ENCODE measurements at regions not wholly inside any gene's neighbourhood (a gene's known extent, or its start where the extent isn't known, plus 50 kb on each side); places are given as distances from the start of the nearest gene placed in this dataset.

DNA sequence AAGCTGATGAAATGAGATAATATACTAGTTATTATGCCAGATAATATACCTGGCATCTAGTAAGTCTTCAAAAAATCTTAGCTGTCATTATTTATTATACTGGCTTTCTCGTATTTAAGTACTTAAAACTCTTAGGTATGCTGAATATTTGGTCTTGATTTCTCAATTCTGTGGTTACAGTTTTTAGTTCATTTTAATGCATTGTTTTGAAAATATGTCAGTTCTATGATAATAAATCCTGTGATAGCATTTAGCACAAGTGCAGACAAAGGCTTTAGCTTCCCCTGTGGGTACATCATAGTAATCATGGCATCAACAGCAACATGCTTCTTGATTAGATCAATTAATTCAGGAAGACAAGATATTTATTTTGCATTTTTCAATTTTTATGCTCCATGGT is 133.0 kb downstream of the SMC2 start:
- H3K36me3 ChIP-seq (ENCODE audit: control insufficient read depth in 1 of 2, insufficient read depth in 2 of 2, low read length in 2 of 2), result no peaks in the 10 kb centered on the region
- H3K4me3 ChIP-seq (replicated peaks in 1 of 2; ENCODE audit: low read depth in 1 of 2, low read length in 2 of 2), result no peak overlapping the region
- no peak for DNase-seq (ENCODE audit: low read depth, low spot score)
- no peaks in the 10 kb centered on the region for H3K4me1 ChIP-seq (ENCODE audit: control insufficient read depth in 1 of 2, insufficient read depth in 2 of 2, low read length in 2 of 2)
- no peaks in the 10 kb centered on the region; the same call in 1 of the 2 replicates for H3K27me3 ChIP-seq (ENCODE audit: insufficient read depth, low read length)
- intact Hi-C loops (cut with micrococcal nuclease), result no loop called here
- H3K27ac ChIP-seq (ENCODE audit: low read depth, low read length), result no peak overlapping the region
- ChIA-PET RAD21 (ENCODE audit: low non-redundant PET in 1 of 2, low total read pairs in 2 of 2, uncharacterized antibody in 2 of 2, unreplicated experiment in 2 of 2) (no interaction called here), POLR2A (no interaction called here), CTCF (no interaction called here)
- H3K9me2 ChIP-seq (ENCODE audit: insufficient read depth), result no peaks in the 10 kb centered on the region
- H3K9ac ChIP-seq (ENCODE audit: low read length), result no peak overlapping the region
- ATAC-seq, result no peak
- no peaks in the 10 kb centered on the region for H3K9me3 ChIP-seq (ENCODE audit: control insufficient read depth in 1 of 2, insufficient read depth in 1 of 2, low read depth in 1 of 2, low read length in 2 of 2)
- no peaks in the 10 kb centered on the region for H3K79me2 ChIP-seq (ENCODE audit: insufficient read depth, low read length)
- TF ChIP-seq EZH2phosphoT487 (IDR thresholded peaks at IDR 0.05; ENCODE audit: borderline replicate concordance), result no peak
- TF ChIP-seq ELF1 (IDR thresholded peaks at IDR 0.05; ENCODE audit: borderline replicate concordance, low read depth), result no peak
- TF ChIP-seq, protein P1, sequence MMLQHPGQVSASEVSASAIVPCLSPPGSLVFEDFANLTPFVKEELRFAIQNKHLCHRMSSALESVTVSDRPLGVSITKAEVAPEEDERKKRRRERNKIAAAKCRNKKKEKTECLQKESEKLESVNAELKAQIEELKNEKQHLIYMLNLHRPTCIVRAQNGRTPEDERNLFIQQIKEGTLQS (IDR thresholded peaks at IDR 0.05), result no peak
- BruUV-seq (replicated peaks), result no TSS peak
- no peak overlapping the region for H2AFZ ChIP-seq (ENCODE audit: low read depth, low read length, poor library complexity, severe bottlenecking)
- H3K4me2 ChIP-seq (ENCODE audit: low read length), result no peak overlapping the region
- H4K20me1 ChIP-seq (ENCODE audit: insufficient read depth), result no peaks in the 10 kb centered on the region

DNA sequence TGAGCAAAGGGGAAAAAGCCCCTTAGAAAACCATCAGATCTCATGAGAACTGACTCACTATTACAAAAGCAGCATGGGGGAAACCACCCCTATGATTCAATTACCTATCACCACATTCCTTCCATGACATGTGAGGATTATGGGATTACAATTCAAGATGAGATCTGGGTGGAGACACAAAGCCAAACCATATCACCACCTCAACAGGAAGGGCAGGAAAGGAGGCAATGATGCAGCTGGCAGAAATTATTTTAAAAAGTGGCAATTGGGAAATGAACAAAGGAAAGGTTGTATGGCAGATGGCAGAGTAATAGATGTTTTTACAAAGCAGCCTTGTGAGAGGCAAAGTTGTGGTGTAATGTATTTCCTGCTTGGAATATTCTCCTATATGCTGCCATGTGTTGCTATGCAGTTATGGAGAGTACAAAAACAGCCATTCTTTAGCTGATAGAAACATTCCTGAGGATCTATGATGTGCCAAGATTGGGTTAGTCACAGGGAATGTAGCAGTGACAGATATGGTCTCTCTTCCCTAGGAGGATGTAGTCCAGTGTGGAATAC is 138.8 kb downstream of the SMC2 start:
- no peaks in the 10 kb centered on the region for H4K20me1 ChIP-seq (ENCODE audit: insufficient read depth)
- H3K27me3 ChIP-seq (ENCODE audit: insufficient read depth, low read length), result no peaks in the 10 kb centered on the region
- RAD21 ChIA-PET (ENCODE audit: low non-redundant PET in 1 of 2, low total read pairs in 2 of 2, uncharacterized antibody in 2 of 2, unreplicated experiment in 2 of 2), result no interaction called here
- H3K9me3 ChIP-seq (ENCODE audit: control insufficient read depth in 1 of 2, insufficient read depth in 1 of 2, low read depth in 1 of 2, low read length in 2 of 2), result no peaks in the 10 kb centered on the region
- no peak overlapping the region for H3K4me2 ChIP-seq (ENCODE audit: low read length)
- H2AFZ ChIP-seq (ENCODE audit: low read depth, low read length, poor library complexity, severe bottlenecking), result no peak overlapping the region
- H3K27ac ChIP-seq (ENCODE audit: low read depth, low read length), result no peak overlapping the region
- no peaks in the 10 kb centered on the region for H3K79me2 ChIP-seq (ENCODE audit: insufficient read depth, low read length)
- H3K9me2 ChIP-seq (ENCODE audit: insufficient read depth), result no peaks in the 10 kb centered on the region
- no peak for ATAC-seq
- POLR2A ChIA-PET, result no interaction called here
- intact Hi-C loops (cut with micrococcal nuclease), result no loop called here
- no peak overlapping the region for H3K4me3 ChIP-seq (replicated peaks in 1 of 2; ENCODE audit: low read depth in 1 of 2, low read length in 2 of 2)
- H3K9ac ChIP-seq (ENCODE audit: low read length), result no peak overlapping the region
- H3K4me1 ChIP-seq (ENCODE audit: control insufficient read depth in 1 of 2, insufficient read depth in 2 of 2, low read length in 2 of 2), result no peaks in the 10 kb centered on the region
- no peak for DNase-seq (ENCODE audit: low read depth, low spot score)
- CTCF ChIA-PET, result no interaction called here
- H3K36me3 ChIP-seq (ENCODE audit: control insufficient read depth in 1 of 2, insufficient read depth in 2 of 2, low read length in 2 of 2), result no peaks in the 10 kb centered on the region
- BruUV-seq (replicated peaks), result no TSS peak
- TF ChIP-seq FOSL1 (IDR thresholded peaks at IDR 0.05; ENCODE audit: low read depth) (no peak; the same call in 1 of the 2 replicates), YY1 (IDR thresholded peaks at IDR 0.05; ENCODE audit: extremely low read depth, insufficient replicate concordance, low read depth, low read length) (no peak), ZFX (IDR thresholded peaks at IDR 0.05) (no peak), SP1 (IDR thresholded peaks at IDR 0.05; ENCODE audit: low read depth) (no peak), EZH2 (IDR thresholded peaks at IDR 0.05) (no peak)

Data from HCT116 (cell line).